ENCODE measurements at regions not wholly inside any gene's neighbourhood (a gene's known extent, or its start where the extent isn't known, plus 50 kb on each side); places are given as distances from the start of the nearest gene placed in this dataset.

- Mint-ChIP-seq H3K27me3 (no peaks in the 10 kb centered on the region), H3K36me3 (no peaks in the 10 kb centered on the region), H3K4me1 (ENCODE audit: unreplicated experiment) (no peaks in the 10 kb centered on the region), H3K9me3 (peaks cover 8% of the 10 kb centered on the region), H3K27ac (no peak overlapping the region), H3K4me3 (no peak overlapping the region)
- no peak for TF ChIP-seq CTCF (conservative IDR thresholded peaks at IDR 0.05)
- no peak for DNase-seq (ENCODE audit: extremely low spot score, unreplicated experiment)
Observed at GRCh38 chr10:108716352-108716751, 1207.0 kb downstream of the XPNPEP1 start.

GRCh38 chr10:108709927-108710722, 1213.2 kb downstream of the XPNPEP1 start:
- H3K4me1 Mint-ChIP-seq (ENCODE audit: unreplicated experiment): peaks cover 4% of the 10 kb centered on the region
- no peaks in the 10 kb centered on the region for H3K36me3 Mint-ChIP-seq
- no peaks in the 10 kb centered on the region for H3K27me3 Mint-ChIP-seq
- no peak for TF ChIP-seq CTCF (conservative IDR thresholded peaks at IDR 0.05)
- no peak overlapping the region for H3K27ac Mint-ChIP-seq
- no peak overlapping the region for H3K4me3 Mint-ChIP-seq
- H3K9me3 Mint-ChIP-seq: peaks cover 5% of the 10 kb centered on the region
- DNase-seq (ENCODE audit: extremely low spot score, unreplicated experiment): no peak

GRCh38 chr10:108708363-108708762, 1214.9 kb downstream of the XPNPEP1 start:
- no peaks in the 10 kb centered on the region for H3K36me3 Mint-ChIP-seq
- H3K4me3 Mint-ChIP-seq: no peak overlapping the region
- no peak for DNase-seq (ENCODE audit: extremely low spot score, unreplicated experiment)
- no peaks in the 10 kb centered on the region for H3K9me3 Mint-ChIP-seq
- no peaks in the 10 kb centered on the region for H3K27me3 Mint-ChIP-seq
- H3K4me1 Mint-ChIP-seq (ENCODE audit: unreplicated experiment): peaks cover 4% of the 10 kb centered on the region
- TF ChIP-seq CTCF (conservative IDR thresholded peaks at IDR 0.05): no peak
- no peak overlapping the region for H3K27ac Mint-ChIP-seq

GRCh38 chr10:108696792-108697477, 1226.4 kb downstream of the XPNPEP1 start:
- H3K27me3 Mint-ChIP-seq: peaks cover 3% of the 10 kb centered on the region

GRCh38 chr10:108691126-108691525, 1232.2 kb downstream of the XPNPEP1 start:
- no peaks in the 10 kb centered on the region for H3K9me3 Mint-ChIP-seq
- H3K4me3 Mint-ChIP-seq: no peak overlapping the region
- no peak for DNase-seq (ENCODE audit: extremely low spot score, unreplicated experiment)
- H3K27me3 Mint-ChIP-seq: no peaks in the 10 kb centered on the region
- no peaks in the 10 kb centered on the region for H3K36me3 Mint-ChIP-seq
- TF ChIP-seq CTCF (conservative IDR thresholded peaks at IDR 0.05): no peak
- H3K4me1 Mint-ChIP-seq (ENCODE audit: unreplicated experiment): no peaks in the 10 kb centered on the region
- no peak overlapping the region for H3K27ac Mint-ChIP-seq

More at GRCh38 chr10:108696792-108697477, 1226.4 kb downstream of the XPNPEP1 start:
- no peak overlapping the region for H3K27ac Mint-ChIP-seq
- TF ChIP-seq CTCF (conservative IDR thresholded peaks at IDR 0.05): no peak
- no peaks in the 10 kb centered on the region for H3K4me1 Mint-ChIP-seq (ENCODE audit: unreplicated experiment)
- no peak for DNase-seq (ENCODE audit: extremely low spot score, unreplicated experiment)
- H3K9me3 Mint-ChIP-seq: no peaks in the 10 kb centered on the region
- no peaks in the 10 kb centered on the region for H3K36me3 Mint-ChIP-seq
- H3K4me3 Mint-ChIP-seq: no peak overlapping the region

Data from type B pancreatic cell (in vitro differentiated cells).